ENCODE measurements at regions not wholly inside any gene's neighbourhood (a gene's known extent, or its start where the extent isn't known, plus 50 kb on each side); places are given as distances from the start of the nearest gene placed in this dataset.
A peak's percentile ranks its signal among the peaks of the same experiment; 100 is the strongest.

- H3K4me3 ChIP-seq (ENCODE audit: low read length), result no peak overlapping the region
- no peak for DNase-seq (ENCODE audit: low read depth, low spot score)
Observed at GRCh38 chr12:24467226-24467625, 481.7 kb downstream of the BCAT1 start.

GRCh38 chr12:24463375-24463774, 485.5 kb downstream of the BCAT1 start:
- peak overlapping the region; percentile 1 for H3K4me3 ChIP-seq (ENCODE audit: low read length)
- peak; percentile 82 for DNase-seq (ENCODE audit: low read depth, low spot score)

GRCh38 chr12:24462946-24463345, 486.0 kb downstream of the BCAT1 start:
- H3K4me3 ChIP-seq (ENCODE audit: low read length), result peak overlapping the region; percentile 1
- no peak for DNase-seq (ENCODE audit: low read depth, low spot score)

- DNase-seq (ENCODE audit: low read depth, low spot score), result no peak
- H3K4me3 ChIP-seq (ENCODE audit: low read length), result no peak overlapping the region
Observed at GRCh38 chr12:24460506-24460905, 488.4 kb downstream of the BCAT1 start.

GRCh38 chr12:24460099-24460498, 488.8 kb downstream of the BCAT1 start:
- no peak overlapping the region for H3K4me3 ChIP-seq (ENCODE audit: low read length)
- no peak for DNase-seq (ENCODE audit: low read depth, low spot score)

GRCh38 chr12:24455811-24456210, 493.1 kb downstream of the BCAT1 start:
- DNase-seq (ENCODE audit: low read depth, low spot score), result no peak
- H3K4me3 ChIP-seq (ENCODE audit: low read length), result no peak overlapping the region

- DNase-seq (ENCODE audit: low read depth, low spot score), result no peak
- H3K4me3 ChIP-seq (ENCODE audit: low read length), result no peak overlapping the region
Observed at GRCh38 chr12:24447678-24448077, 498.2 kb upstream of the SOX5 start.

GRCh38 chr12:24446287-24446686, 496.8 kb upstream of the SOX5 start:
- H3K4me3 ChIP-seq (ENCODE audit: low read length), result no peak overlapping the region
- no peak for DNase-seq (ENCODE audit: low read depth, low spot score)

- no peak for DNase-seq (ENCODE audit: low read depth, low spot score)
- no peak overlapping the region for H3K4me3 ChIP-seq (ENCODE audit: low read length)
Observed at GRCh38 chr12:24444634-24445033, 495.2 kb upstream of the SOX5 start.

GRCh38 chr12:24441458-24441857, 492.0 kb upstream of the SOX5 start:
- H3K4me3 ChIP-seq (ENCODE audit: low read length), result no peak overlapping the region
- no peak for DNase-seq (ENCODE audit: low read depth, low spot score)

- no peak overlapping the region for H3K4me3 ChIP-seq (ENCODE audit: low read length)
- DNase-seq (ENCODE audit: low read depth, low spot score), result no peak
Observed at GRCh38 chr12:24436667-24437066, 487.2 kb upstream of the SOX5 start.

- no peak overlapping the region for H3K4me3 ChIP-seq (ENCODE audit: low read length)
- no peak for DNase-seq (ENCODE audit: low read depth, low spot score)
Observed at GRCh38 chr12:24431872-24432271, 482.4 kb upstream of the SOX5 start.

- no peak for DNase-seq (ENCODE audit: low read depth, low spot score)
- H3K4me3 ChIP-seq (ENCODE audit: low read length), result no peak overlapping the region
Observed at GRCh38 chr12:24427776-24428175, 478.3 kb upstream of the SOX5 start.

GRCh38 chr12:24425601-24425970, 476.1 kb upstream of the SOX5 start:
- no peak overlapping the region for H3K4me3 ChIP-seq (ENCODE audit: low read length)

GRCh38 chr12:24424889-24425600, 475.6 kb upstream of the SOX5 start:
- peak overlapping the region; percentile 28 for H3K4me3 ChIP-seq (ENCODE audit: low read length)
- DNase-seq (ENCODE audit: low read depth, low spot score), result peak; percentile 96

More at GRCh38 chr12:24425601-24425970, 476.1 kb upstream of the SOX5 start:
- no peak for DNase-seq (ENCODE audit: low read depth, low spot score)

GRCh38 chr12:24424376-24424775, 474.9 kb upstream of the SOX5 start:
- H3K4me3 ChIP-seq (ENCODE audit: low read length), result peak overlapping the region; percentile 33
- peak; percentile 52 for DNase-seq (ENCODE audit: low read depth, low spot score)

- DNase-seq (ENCODE audit: low read depth, low spot score), result no peak
- H3K4me3 ChIP-seq (ENCODE audit: low read length), result no peak overlapping the region
Observed at GRCh38 chr12:24423611-24424010, 474.1 kb upstream of the SOX5 start.

GRCh38 chr12:24421759-24422158, 472.3 kb upstream of the SOX5 start:
- no peak overlapping the region for H3K4me3 ChIP-seq (ENCODE audit: low read length)
- DNase-seq (ENCODE audit: low read depth, low spot score), result no peak

GRCh38 chr12:24418157-24418556, 468.7 kb upstream of the SOX5 start:
- no peak for DNase-seq (ENCODE audit: low read depth, low spot score)

GRCh38 chr12:24416423-24417109, 467.1 kb upstream of the SOX5 start:
- no peak overlapping the region for H3K4me3 ChIP-seq (ENCODE audit: low read length)
- no peak for DNase-seq (ENCODE audit: low read depth, low spot score)

More at GRCh38 chr12:24418157-24418556, 468.7 kb upstream of the SOX5 start:
- no peak overlapping the region for H3K4me3 ChIP-seq (ENCODE audit: low read length)

GRCh38 chr12:24415934-24416333, 466.5 kb upstream of the SOX5 start:
- DNase-seq (ENCODE audit: low read depth, low spot score), result no peak
- H3K4me3 ChIP-seq (ENCODE audit: low read length), result no peak overlapping the region
